ENCODE measurements at regions not wholly inside any gene's neighbourhood (a gene's known extent, or its start where the extent isn't known, plus 50 kb on each side); places are given as distances from the start of the nearest gene placed in this dataset.

DNA sequence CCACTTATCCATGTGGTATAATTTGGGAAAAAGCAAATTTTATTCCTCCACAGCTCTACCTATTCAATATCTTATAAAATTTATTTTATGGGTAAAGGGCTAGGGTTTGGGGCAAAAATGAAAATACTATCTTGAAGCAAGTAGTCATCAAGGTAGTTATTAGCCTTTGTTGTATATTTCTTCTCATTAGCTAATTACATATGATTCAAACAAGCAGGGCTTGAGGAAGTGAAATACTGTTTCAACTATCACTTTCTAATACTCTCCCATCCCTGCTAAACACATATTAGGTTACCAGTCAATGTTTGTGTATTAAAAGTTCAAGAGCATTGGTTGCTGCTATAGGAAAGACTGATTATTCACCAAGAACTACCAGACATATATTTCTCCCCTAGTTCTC, 517.3 kb downstream of the METTL15 start:
- H3K9me3 ChIP-seq (ENCODE audit: control insufficient read depth, insufficient read depth, low read depth, low read length), result no peaks in the 10 kb centered on the region
- CTCF ChIA-PET, result no interaction called here
- intact Hi-C loops (cut with micrococcal nuclease; ENCODE audit: unreplicated experiment) (no loop called here), in situ Hi-C loops (cut with HindIII; ENCODE audit: low pct_unique_long_range_greater_than_20kb, low sequenced_read_pairs) (no loop called here)
- no TSS peak for BruUV-seq (replicated peaks)
- no peaks in the 10 kb centered on the region for H3K27me3 ChIP-seq (ENCODE audit: control insufficient read depth, insufficient read depth, low read length)
- no peaks in the 10 kb centered on the region for H3K4me1 ChIP-seq (ENCODE audit: control insufficient read depth, insufficient read depth, low read length)
- no peak overlapping the region for H3K4me3 ChIP-seq (ENCODE audit: low read depth in 2 of 2, low read length in 2 of 2)
- TF ChIP-seq POLR2AphosphoS5 (IDR thresholded peaks at IDR 0.05; ENCODE audit: low read depth, low read length), result no peak
- TF ChIP-seq, protein P1, sequence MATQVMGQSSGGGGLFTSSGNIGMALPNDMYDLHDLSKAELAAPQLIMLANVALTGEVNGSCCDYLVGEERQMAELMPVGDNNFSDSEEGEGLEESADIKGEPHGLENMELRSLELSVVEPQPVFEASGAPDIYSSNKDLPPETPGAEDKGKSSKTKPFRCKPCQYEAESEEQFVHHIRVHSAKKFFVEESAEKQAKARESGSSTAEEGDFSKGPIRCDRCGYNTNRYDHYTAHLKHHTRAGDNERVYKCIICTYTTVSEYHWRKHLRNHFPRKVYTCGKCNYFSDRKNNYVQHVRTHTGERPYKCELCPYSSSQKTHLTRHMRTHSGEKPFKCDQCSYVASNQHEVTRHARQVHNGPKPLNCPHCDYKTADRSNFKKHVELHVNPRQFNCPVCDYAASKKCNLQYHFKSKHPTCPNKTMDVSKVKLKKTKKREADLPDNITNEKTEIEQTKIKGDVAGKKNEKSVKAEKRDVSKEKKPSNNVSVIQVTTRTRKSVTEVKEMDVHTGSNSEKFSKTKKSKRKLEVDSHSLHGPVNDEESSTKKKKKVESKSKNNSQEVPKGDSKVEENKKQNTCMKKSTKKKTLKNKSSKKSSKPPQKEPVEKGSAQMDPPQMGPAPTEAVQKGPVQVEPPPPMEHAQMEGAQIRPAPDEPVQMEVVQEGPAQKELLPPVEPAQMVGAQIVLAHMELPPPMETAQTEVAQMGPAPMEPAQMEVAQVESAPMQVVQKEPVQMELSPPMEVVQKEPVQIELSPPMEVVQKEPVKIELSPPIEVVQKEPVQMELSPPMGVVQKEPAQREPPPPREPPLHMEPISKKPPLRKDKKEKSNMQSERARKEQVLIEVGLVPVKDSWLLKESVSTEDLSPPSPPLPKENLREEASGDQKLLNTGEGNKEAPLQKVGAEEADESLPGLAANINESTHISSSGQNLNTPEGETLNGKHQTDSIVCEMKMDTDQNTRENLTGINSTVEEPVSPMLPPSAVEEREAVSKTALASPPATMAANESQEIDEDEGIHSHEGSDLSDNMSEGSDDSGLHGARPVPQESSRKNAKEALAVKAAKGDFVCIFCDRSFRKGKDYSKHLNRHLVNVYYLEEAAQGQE (IDR thresholded peaks at IDR 0.05; ENCODE audit: insufficient read depth in 1 of 2, low read depth in 2 of 2, low read length in 1 of 2), result no peak
- TF ChIP-seq, protein P2, sequence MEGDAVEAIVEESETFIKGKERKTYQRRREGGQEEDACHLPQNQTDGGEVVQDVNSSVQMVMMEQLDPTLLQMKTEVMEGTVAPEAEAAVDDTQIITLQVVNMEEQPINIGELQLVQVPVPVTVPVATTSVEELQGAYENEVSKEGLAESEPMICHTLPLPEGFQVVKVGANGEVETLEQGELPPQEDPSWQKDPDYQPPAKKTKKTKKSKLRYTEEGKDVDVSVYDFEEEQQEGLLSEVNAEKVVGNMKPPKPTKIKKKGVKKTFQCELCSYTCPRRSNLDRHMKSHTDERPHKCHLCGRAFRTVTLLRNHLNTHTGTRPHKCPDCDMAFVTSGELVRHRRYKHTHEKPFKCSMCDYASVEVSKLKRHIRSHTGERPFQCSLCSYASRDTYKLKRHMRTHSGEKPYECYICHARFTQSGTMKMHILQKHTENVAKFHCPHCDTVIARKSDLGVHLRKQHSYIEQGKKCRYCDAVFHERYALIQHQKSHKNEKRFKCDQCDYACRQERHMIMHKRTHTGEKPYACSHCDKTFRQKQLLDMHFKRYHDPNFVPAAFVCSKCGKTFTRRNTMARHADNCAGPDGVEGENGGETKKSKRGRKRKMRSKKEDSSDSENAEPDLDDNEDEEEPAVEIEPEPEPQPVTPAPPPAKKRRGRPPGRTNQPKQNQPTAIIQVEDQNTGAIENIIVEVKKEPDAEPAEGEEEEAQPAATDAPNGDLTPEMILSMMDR (IDR thresholded peaks at IDR 0.05), result no peak
- TF ChIP-seq SIN3A (IDR thresholded peaks at IDR 0.05; ENCODE audit: borderline replicate concordance, insufficient read depth, low read depth, low read length), result no peak
- no peak for TF ChIP-seq TCF7L2 (IDR thresholded peaks at IDR 0.05; ENCODE audit: low read depth, low read length)
- ATAC-seq, result no peak
- H3K36me3 ChIP-seq (ENCODE audit: control insufficient read depth, insufficient read depth, low read length), result no peaks in the 10 kb centered on the region
- H3K27ac ChIP-seq (ENCODE audit: low read length), result no peak overlapping the region
- POLR2A ChIA-PET, result no interaction called here
- no peak for DNase-seq (ENCODE audit: low read depth, low spot score)

DNA sequence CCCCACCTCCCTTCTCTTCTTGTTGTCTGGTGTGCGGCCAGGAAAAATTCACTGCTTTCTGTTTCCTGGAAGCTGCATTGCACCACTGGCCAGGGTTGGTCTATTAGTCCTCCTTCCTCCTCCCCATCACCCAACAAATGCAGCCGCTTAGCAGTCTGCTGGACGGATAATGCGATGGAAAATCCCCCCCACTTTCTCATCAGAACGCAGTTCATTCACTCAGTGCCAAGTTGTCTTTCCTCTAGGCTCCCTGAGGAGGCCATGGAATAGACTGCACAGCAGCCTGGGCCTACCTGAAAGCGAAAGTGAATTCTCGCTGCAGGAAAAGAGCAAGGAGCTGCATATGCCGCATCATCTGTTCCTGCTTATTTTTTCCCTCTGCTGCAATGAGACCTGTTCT, 513.6 kb downstream of the METTL15 start:
- TF ChIP-seq SIN3A (IDR thresholded peaks at IDR 0.05; ENCODE audit: borderline replicate concordance, insufficient read depth, low read depth, low read length), result no peak
- no peak for TF ChIP-seq TCF7L2 (IDR thresholded peaks at IDR 0.05; ENCODE audit: low read depth, low read length)
- no peak for TF ChIP-seq POLR2AphosphoS5 (IDR thresholded peaks at IDR 0.05; ENCODE audit: low read depth, low read length)
- TF ChIP-seq, protein P2 (IDR thresholded peaks at IDR 0.05), result no peak
- TF ChIP-seq, protein P1 (IDR thresholded peaks at IDR 0.05; ENCODE audit: insufficient read depth in 1 of 2, low read depth in 2 of 2, low read length in 1 of 2), result no peak
- Histone ChIP-seq H3K36me3 (ENCODE audit: control insufficient read depth, insufficient read depth, low read length) (no peaks in the 10 kb centered on the region), H3K9me3 (ENCODE audit: control insufficient read depth, insufficient read depth, low read depth, low read length) (no peaks in the 10 kb centered on the region), H3K27ac (ENCODE audit: low read length) (no peak overlapping the region), H3K4me1 (ENCODE audit: control insufficient read depth, insufficient read depth, low read length) (no peaks in the 10 kb centered on the region), H3K27me3 (ENCODE audit: control insufficient read depth, insufficient read depth, low read length) (no peaks in the 10 kb centered on the region), H3K4me3 (ENCODE audit: low read depth in 2 of 2, low read length in 2 of 2) (0 out of 4 replicates have a peak overlapping the region, but pooled peaks of 1 of the 2 experiments have one; percentile 17)
- intact Hi-C loops (cut with micrococcal nuclease; ENCODE audit: unreplicated experiment) (no loop called here), in situ Hi-C loops (cut with HindIII; ENCODE audit: low pct_unique_long_range_greater_than_20kb, low sequenced_read_pairs) (no loop called here)
- CTCF ChIA-PET, result no interaction called here
- no TSS peak for BruUV-seq (replicated peaks)
- POLR2A ChIA-PET, result no interaction called here
- peak; percentile 79 for ATAC-seq
- DNase-seq (ENCODE audit: low read depth, low spot score), result no peak
